Caco-2 (cell line): ENCODE measurements at regions not wholly inside any gene's neighbourhood (a gene's known extent, or its start where the extent isn't known, plus 50 kb on each side); places are given as distances from the start of the nearest gene placed in this dataset.

ENCODE experiments used
- BruUV-seq: library from RNA; stranded (reverse); fragments of 400-500 nt; replicated peaks from 2 replicates; lab custom pipeline; 2021; lab: Mats Ljungman, UMichigan
- CTCF ChIA-PET: fragments of 300-600 bp; sonication (Branson Sonifier 250); formaldehyde crosslinking; loops from one replicate; lab custom pipeline; 2022; ENCODE audit warnings: antibody characterized with exemption; lab: Charles Lee
- POLR2A ChIA-PET: fragments of 300-600 bp; sonication (Branson Sonifier 250); formaldehyde crosslinking; loops from one replicate; lab custom pipeline; 2022; ENCODE audit warnings: antibody characterized with exemption; lab: Charles Lee
- DNase-seq, 2 experiments: peaks; one replicate each; pipeline versions ENCODE4 v3.0.0 to v3.0.0-alpha.2; 2020 to 2022
- H3K27me3 ChIP-seq: replicated peaks from 2 replicates; pipeline ENCODE4 v1.6.0; 2011; ENCODE audit warnings: low read length; ENCODE audit not compliant: control insufficient read depth, insufficient read depth
- H3K36me3 ChIP-seq: 2 replicates; pipeline ENCODE4 v1.5.1; 2011; ENCODE audit warnings: low read length; ENCODE audit not compliant: control insufficient read depth, insufficient read depth
- H3K4me1 ChIP-seq: fragments of 250-450 bp; sonication (Bioruptor Pico); 2 replicates; pipeline ENCODE4 v1.5.1; 2020; ENCODE audit warnings: mild to moderate bottlenecking
- H3K4me3 ChIP-seq: 2 replicates; pipeline ENCODE4 v1.5.1; 2011; ENCODE audit warnings: low read depth, mild to moderate bottlenecking, control low read depth, low read length
- H3K9me3 ChIP-seq: fragments of 250-450 bp; sonication (Bioruptor Pico); 2 replicates; pipeline ENCODE4 v1.5.1; 2020; ENCODE audit warnings: mild to moderate bottlenecking, moderate library complexity
- H3K27ac Mint-ChIP-seq: one replicate; pipeline ENCODE4 v1.8.0; 2022; ENCODE audit warnings: mixed read lengths; ENCODE audit not compliant: unreplicated experiment
- H3K27me3 Mint-ChIP-seq: one replicate; pipeline ENCODE4 v1.8.0; 2022; ENCODE audit warnings: mixed read lengths; ENCODE audit not compliant: insufficient read depth, unreplicated experiment
- H3K36me3 Mint-ChIP-seq: one replicate; pipeline ENCODE4 v1.8.0; 2022; ENCODE audit warnings: mild to moderate bottlenecking, mixed read lengths; ENCODE audit not compliant: insufficient read depth, unreplicated experiment
- H3K4me1 Mint-ChIP-seq: one replicate; pipeline ENCODE4 v1.8.0; 2022; ENCODE audit warnings: low read depth, mixed read lengths; ENCODE audit not compliant: unreplicated experiment
- H3K4me3 Mint-ChIP-seq: one replicate; pipeline ENCODE4 v1.8.0; 2022; ENCODE audit warnings: mild to moderate bottlenecking, moderate library complexity, mixed read lengths; ENCODE audit not compliant: unreplicated experiment
- H3K9me3 Mint-ChIP-seq: one replicate; pipeline ENCODE4 v1.8.0; 2022; ENCODE audit warnings: mixed read lengths; ENCODE audit not compliant: unreplicated experiment
- CTCF ChIP-seq, 2 experiments: fragments of 200-600 bp in 1 of 2; IDR thresholded peaks; 1 replicate in 1 of 2; 2 replicates in 1 of 2; pipeline versions ENCODE4 v1.5.1 to v1.8.0; 2011 to 2022; ENCODE audit warnings: antibody characterized with exemption in 1 of 2, control low read depth in 1 of 2, inconsistent platforms in 1 of 2, low read depth in 1 of 2, low read length in 1 of 2, mild to moderate bottlenecking in 1 of 2, moderate library complexity in 1 of 2; ENCODE audit not compliant: insufficient read depth in 1 of 2, severe bottlenecking in 1 of 2, unreplicated experiment in 1 of 2
- intact Hi-C: fragments of 100-400 bp; cut with micrococcal nuclease; formaldehyde crosslinking; loops from one replicate; pipeline ENCODE4 v1.10.0; 2022; ENCODE audit not compliant: unreplicated experiment

GRCh38 chr12:24172773-24173066 is 223.2 kb upstream of the SOX5 start:
- BruUV-seq, result no TSS peak
- CTCF ChIA-PET, result no interaction called here

GRCh38 chr12:24172031-24172772 is 222.7 kb upstream of the SOX5 start:
- BruUV-seq, result no TSS peak
- no peak overlapping the region for H3K4me3 Mint-ChIP-seq

More at GRCh38 chr12:24172773-24173066, 223.2 kb upstream of the SOX5 start:
- no peak overlapping the region for H3K4me3 ChIP-seq
- H3K36me3 Mint-ChIP-seq, result no peaks in the 10 kb centered on the region
- no peak for DNase-seq
- H3K27me3 ChIP-seq, result no peaks in the 10 kb centered on the region
- H3K4me1 Mint-ChIP-seq, result peaks cover 7% of the 10 kb centered on the region
- no peaks in the 10 kb centered on the region for H3K36me3 ChIP-seq
- 0 out of 2 replicates have a peak, but pooled peaks cover 5% of the 10 kb centered on the region for H3K4me1 ChIP-seq
- H3K9me3 ChIP-seq, result no peaks in the 10 kb centered on the region
- no peak for TF ChIP-seq CTCF (IDR thresholded peaks at IDR 0.05; ENCODE audit: insufficient read depth in 1 of 2, low read depth in 1 of 2, low read length in 1 of 2, severe bottlenecking in 1 of 2, unreplicated experiment in 1 of 2)
- H3K27me3 Mint-ChIP-seq, result no peaks in the 10 kb centered on the region
- H3K9me3 Mint-ChIP-seq, result no peaks in the 10 kb centered on the region
- intact Hi-C loops, result no loop called here
- POLR2A ChIA-PET, result no interaction called here
- no peak overlapping the region for H3K27ac Mint-ChIP-seq
- no peak overlapping the region for H3K4me3 Mint-ChIP-seq

GRCh38 chr12:24155042-24155441 is 205.6 kb upstream of the SOX5 start:
- peaks cover 18% of the 10 kb centered on the region for H3K4me1 ChIP-seq
- no peaks in the 10 kb centered on the region for H3K9me3 ChIP-seq
- CTCF ChIA-PET, result no interaction called here
- H3K36me3 Mint-ChIP-seq, result no peaks in the 10 kb centered on the region
- H3K9me3 Mint-ChIP-seq, result no peaks in the 10 kb centered on the region
- H3K4me3 ChIP-seq, result no peak overlapping the region
- no peaks in the 10 kb centered on the region for H3K36me3 ChIP-seq
- intact Hi-C loops, result no loop called here
- no peak overlapping the region for H3K27ac Mint-ChIP-seq
- no peak overlapping the region for H3K4me3 Mint-ChIP-seq
- H3K27me3 ChIP-seq, result no peaks in the 10 kb centered on the region
- no peaks in the 10 kb centered on the region for H3K27me3 Mint-ChIP-seq
- peaks cover 21% of the 10 kb centered on the region for H3K4me1 Mint-ChIP-seq
- no TSS peak for BruUV-seq
- no peak for TF ChIP-seq CTCF (IDR thresholded peaks at IDR 0.05; ENCODE audit: insufficient read depth in 1 of 2, low read depth in 1 of 2, low read length in 1 of 2, severe bottlenecking in 1 of 2, unreplicated experiment in 1 of 2)
- DNase-seq, result no peak
- POLR2A ChIA-PET, result no interaction called here

More at GRCh38 chr12:24172031-24172772, 222.7 kb upstream of the SOX5 start:
- TF ChIP-seq CTCF (IDR thresholded peaks at IDR 0.05; ENCODE audit: insufficient read depth in 1 of 2, low read depth in 1 of 2, low read length in 1 of 2, severe bottlenecking in 1 of 2, unreplicated experiment in 1 of 2), result no peak
- Histone ChIP-seq H3K27me3 (no peaks in the 10 kb centered on the region), H3K4me3 (no peak overlapping the region), H3K9me3 (no peaks in the 10 kb centered on the region), H3K4me1 (0 out of 2 replicates have a peak, but pooled peaks cover 5% of the 10 kb centered on the region), H3K36me3 (no peaks in the 10 kb centered on the region)
- peaks cover 7% of the 10 kb centered on the region for H3K4me1 Mint-ChIP-seq
- no peaks in the 10 kb centered on the region for H3K27me3 Mint-ChIP-seq
- ChIA-PET POLR2A (no interaction called here), CTCF (no interaction called here)
- H3K36me3 Mint-ChIP-seq, result no peaks in the 10 kb centered on the region
- no peaks in the 10 kb centered on the region for H3K9me3 Mint-ChIP-seq
- intact Hi-C loops, result no loop called here
- H3K27ac Mint-ChIP-seq, result peak overlapping the region; percentile 5
- DNase-seq, result no peak
